T-cell (primary cell): ENCODE measurements at regions not wholly inside any gene's neighbourhood (a gene's known extent, or its start where the extent isn't known, plus 50 kb on each side); places are given as distances from the start of the nearest gene placed in this dataset.

ENCODE experiments used
- ATAC-seq, 4 experiments: fragments of 200-7000 bp in 3 of 4; fragments of 150-1000 bp in 1 of 4; cut with Tn5 transposase; replicated peaks in 1 of 4; 1 replicate in 3 of 4; 2 replicates in 1 of 4; pipeline ENCODE4 v1.10.0; 2021; ENCODE audit warnings: moderate library complexity in 3 of 4, mild to moderate bottlenecking in 2 of 4, moderate number of reproducible peaks in 1 of 4
- CTCF ChIA-PET, 2 donors: fragments of 300-600 bp; sonication (Branson Sonifier 250); formaldehyde crosslinking; loops; one replicate each; lab custom pipeline; 2022; ENCODE audit warnings: antibody characterized with exemption in 2 of 2; lab: Charles Lee
- POLR2A ChIA-PET, 2 donors: fragments of 300-600 bp; sonication (Branson Sonifier 250); formaldehyde crosslinking; loops; one replicate each; lab custom pipeline; 2022; ENCODE audit warnings: antibody characterized with exemption in 2 of 2; lab: Charles Lee
- DNase-seq, 35 experiments: peaks; one replicate each; pipeline versions ENCODE4 v3.0.0 to v3.0.0-alpha.2; 2013 to 2023
- H3K27ac ChIP-seq: one replicate; pipeline ENCODE4 v1.5.1; 2013; ENCODE audit warnings: low read length
- H3K27me3 ChIP-seq, 2 experiments: replicated peaks in 1 of 2; 1 replicate in 1 of 2; 2 replicates in 1 of 2; pipeline versions ENCODE4 v1.6.1 to v1.7.0; 2013; ENCODE audit warnings: low read length in 1 of 2, mixed read lengths in 1 of 2; ENCODE audit not compliant: control insufficient read depth in 2 of 2, insufficient read depth in 2 of 2; ENCODE audit errors: extremely low read depth in 1 of 2
- H3K36me3 ChIP-seq, 2 donors: 1 replicate in 1 of 2; 2 replicates in 1 of 2; pipeline versions ENCODE4 v1.6.1 to v1.7.0; 2013; ENCODE audit warnings: low read length in 1 of 2; ENCODE audit not compliant: control insufficient read depth in 2 of 2, insufficient read depth in 1 of 2; ENCODE audit errors: extremely low read depth in 1 of 2
- H3K4me1 ChIP-seq, 2 experiments: 1 replicate in 1 of 2; 2 replicates in 1 of 2; pipeline versions ENCODE4 v1.6.1 to v1.7.0; 2013; ENCODE audit warnings: low read length in 2 of 2, mixed read lengths in 1 of 2; ENCODE audit not compliant: insufficient read depth in 2 of 2, control insufficient read depth in 1 of 2; ENCODE audit errors: extremely low read depth in 1 of 2
- H3K4me3 ChIP-seq, 2 donors: 1 replicate in 1 of 2; 2 replicates in 1 of 2; pipeline versions ENCODE4 v1.5.1 to v1.7.0; 2013; ENCODE audit warnings: mild to moderate bottlenecking in 2 of 2, low read length in 1 of 2, moderate library complexity in 1 of 2; ENCODE audit not compliant: control insufficient read depth in 1 of 2; ENCODE audit errors: extremely low read depth in 1 of 2
- H3K9me3 ChIP-seq: 2 replicates; pipeline ENCODE4 v1.7.0; 2013
- H3K27ac Mint-ChIP-seq, 2 donors: one replicate each; pipeline ENCODE4 v1.8.0; 2020 to 2021; ENCODE audit warnings: mild to moderate bottlenecking in 2 of 2, mixed read lengths in 2 of 2
- H3K27me3 Mint-ChIP-seq, 2 donors: one replicate each; pipeline ENCODE4 v1.8.0; 2021 to 2022; ENCODE audit warnings: mixed read lengths in 2 of 2
- H3K36me3 Mint-ChIP-seq: one replicate; pipeline ENCODE4 v1.8.0; 2021; ENCODE audit warnings: mixed read lengths
- H3K4me1 Mint-ChIP-seq, 3 donors: one replicate each; pipeline ENCODE4 v1.8.0; 2020 to 2022; ENCODE audit warnings: mixed read lengths in 3 of 3, mild to moderate bottlenecking in 1 of 3
- H3K4me3 Mint-ChIP-seq, 3 donors: one replicate each; pipeline ENCODE4 v1.8.0; 2020 to 2022; ENCODE audit warnings: mild to moderate bottlenecking in 3 of 3, mixed read lengths in 3 of 3, moderate library complexity in 3 of 3
- H3K9me3 Mint-ChIP-seq, 3 donors: one replicate each; pipeline ENCODE4 v1.8.0; 2020 to 2022; ENCODE audit warnings: mixed read lengths in 3 of 3
- WGBS: methylation state at CpG from one replicate; pipeline ENCODE4 v1.1.5; 2013; ENCODE audit warnings: missing lambda C conversion rate; ENCODE audit not compliant: insufficient coverage; 5-methylcytosine and 5-hydroxymethylcytosine counted together

DNA sequence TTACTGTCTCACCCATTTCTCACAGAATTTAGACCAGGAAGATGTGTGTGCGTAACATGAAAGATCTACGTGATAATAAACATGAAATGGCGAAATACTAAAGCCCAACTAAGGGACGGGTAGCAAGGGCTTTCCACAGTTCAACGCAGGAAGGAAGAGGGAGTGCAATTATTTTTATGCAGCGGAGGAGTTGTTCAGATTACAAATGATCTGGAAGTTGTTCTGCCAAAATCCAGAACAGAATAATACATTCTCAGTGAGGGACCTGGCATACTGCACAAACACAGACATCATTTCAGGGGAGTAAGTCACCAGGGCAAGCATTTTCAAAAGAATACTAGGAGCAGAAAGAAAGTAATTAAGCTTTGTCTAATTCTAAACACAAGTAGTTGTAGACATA, 133.6 kb upstream of the RAP2B start:
- no peak for ATAC-seq
- Histone ChIP-seq H3K27ac (no peak overlapping the region), H3K27me3 (peaks cover 0 to 8% of the 10 kb centered on the region in 2 experiments), H3K4me1 (no peaks in the 10 kb centered on the region), H3K9me3 (no peaks in the 10 kb centered on the region), H3K36me3 (no peaks in the 10 kb centered on the region), H3K4me3 (no peak overlapping the region)
- Mint-ChIP-seq H3K27me3 (peaks cover 4 to 5% of the 10 kb centered on the region in 2 donors), H3K4me1 (no peaks in the 10 kb centered on the region), H3K9me3 (no peaks in the 10 kb centered on the region), H3K27ac (no peak overlapping the region), H3K4me3 (no peak overlapping the region), H3K36me3 (no peaks in the 10 kb centered on the region)
- POLR2A ChIA-PET = no interaction called here
- no peak for DNase-seq
- CTCF ChIA-PET = interaction anchor here (0.6 to 1.2 kb wide), 3 partner anchors 669 to 1224 kb away, joined by 3 to 5 read pairs (median 4); no protein-coding TSS in a partner anchor
- no CpG with 5 or more reads among the region's 6 CpGs for WGBS

DNA sequence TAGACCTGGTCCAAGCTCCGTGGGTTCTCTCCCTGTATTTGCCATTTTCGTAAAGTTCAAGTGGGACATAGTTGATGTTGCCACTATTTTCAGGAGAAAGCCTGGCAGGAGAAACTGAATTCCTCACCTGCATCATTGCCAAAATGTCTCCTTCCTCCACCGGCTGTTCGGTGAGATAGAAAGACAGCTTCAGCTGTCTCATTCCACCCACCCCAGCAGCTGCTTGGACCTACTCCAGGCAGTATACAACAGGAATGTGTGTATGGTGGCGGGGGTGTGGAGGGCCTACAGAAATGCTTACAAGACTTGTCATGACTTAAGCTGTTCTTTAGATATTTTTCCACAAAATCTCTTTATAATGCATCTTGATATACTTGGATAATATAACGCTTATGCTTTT, 132.7 kb upstream of the RAP2B start:
- no peaks in the 10 kb centered on the region for H3K36me3 ChIP-seq
- no peaks in the 10 kb centered on the region for H3K9me3 ChIP-seq
- H3K4me1 ChIP-seq = no peaks in the 10 kb centered on the region
- no peak for ATAC-seq
- H3K4me3 ChIP-seq = no peak overlapping the region
- H3K4me1 Mint-ChIP-seq = no peaks in the 10 kb centered on the region
- H3K27me3 Mint-ChIP-seq = peaks cover 2 to 3% of the 10 kb centered on the region in 2 donors
- ChIA-PET POLR2A (no interaction called here), CTCF (interaction anchor here (0.5 to 1.2 kb wide), 3 partner anchors 12 to 1223 kb away, joined by 3 to 6 read pairs (median 5); no protein-coding TSS in a partner anchor)
- H3K27ac ChIP-seq = no peak overlapping the region
- WGBS = no CpG with 5 or more reads among the region's 6 CpGs
- H3K27me3 ChIP-seq = peaks cover 0 to 8% of the 10 kb centered on the region in 2 experiments
- no peak overlapping the region for H3K4me3 Mint-ChIP-seq
- no peak overlapping the region for H3K27ac Mint-ChIP-seq
- no peaks in the 10 kb centered on the region for H3K9me3 Mint-ChIP-seq
- DNase-seq = no peak
- H3K36me3 Mint-ChIP-seq = no peaks in the 10 kb centered on the region

DNA sequence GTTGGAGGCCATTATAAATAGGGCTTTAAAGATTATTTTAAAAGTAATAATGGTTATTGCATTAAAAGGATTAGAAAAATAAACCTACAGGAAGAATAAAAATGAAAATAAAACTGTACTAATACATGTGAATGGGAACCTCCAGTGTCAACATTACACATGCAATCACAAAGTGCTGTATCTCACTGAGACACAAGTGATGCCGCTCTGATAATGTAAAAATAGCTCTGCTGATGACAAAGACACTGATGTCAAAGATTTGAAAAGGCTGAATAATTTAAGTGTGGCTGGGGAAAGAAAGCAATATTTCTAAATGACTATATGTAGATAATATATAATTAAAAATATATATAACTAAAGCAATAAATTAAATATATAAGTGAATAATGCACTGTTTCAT, 129.1 kb upstream of the RAP2B start:
- H3K27ac Mint-ChIP-seq = no peak overlapping the region
- DNase-seq (no peak), ATAC-seq (no peak)
- no peaks in the 10 kb centered on the region for H3K4me1 Mint-ChIP-seq
- Histone ChIP-seq H3K27me3 (peaks cover 0 to 2% of the 10 kb centered on the region in 2 experiments), H3K36me3 (no peaks in the 10 kb centered on the region), H3K4me1 (no peaks in the 10 kb centered on the region), H3K4me3 (no peak overlapping the region), H3K9me3 (no peaks in the 10 kb centered on the region), H3K27ac (no peak overlapping the region)
- H3K4me3 Mint-ChIP-seq = no peak overlapping the region
- H3K36me3 Mint-ChIP-seq = no peaks in the 10 kb centered on the region
- ChIA-PET POLR2A (no interaction called here), CTCF (no interaction called here)
- H3K9me3 Mint-ChIP-seq = no peaks in the 10 kb centered on the region
- H3K27me3 Mint-ChIP-seq = no peaks in the 10 kb centered on the region
- WGBS = no CpG with 5 or more reads among the region's 1 CpG

DNA sequence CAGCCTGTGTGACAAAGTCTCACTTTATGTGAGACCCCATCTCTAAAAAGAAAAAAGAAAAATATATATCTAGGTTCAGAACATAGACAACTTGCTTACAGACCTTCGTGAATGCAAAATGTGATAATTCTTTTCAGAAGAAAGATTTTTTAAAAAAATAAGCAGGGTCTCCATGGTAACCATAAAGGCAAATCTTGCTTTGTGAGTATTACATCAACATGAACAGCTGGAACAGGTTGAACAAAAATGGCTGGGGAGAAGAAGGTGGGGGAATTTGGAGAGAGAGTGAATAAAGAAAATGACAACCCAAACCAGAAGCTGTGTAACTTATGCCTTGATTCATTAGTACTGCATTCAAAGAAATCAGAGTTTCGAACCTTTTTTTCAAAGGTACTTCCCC, 125.2 kb upstream of the RAP2B start:
- no CpG with 5 or more reads among the region's 2 CpGs for WGBS
- H3K36me3 ChIP-seq = no peaks in the 10 kb centered on the region
- DNase-seq (no peak), ATAC-seq (no peak)
- no peaks in the 10 kb centered on the region for H3K9me3 ChIP-seq
- Mint-ChIP-seq H3K4me3 (no peak overlapping the region), H3K27ac (no peak overlapping the region), H3K9me3 (no peaks in the 10 kb centered on the region), H3K4me1 (no peaks in the 10 kb centered on the region), H3K36me3 (no peaks in the 10 kb centered on the region), H3K27me3 (peaks cover 0 to 3% of the 10 kb centered on the region in 2 donors)
- H3K4me1 ChIP-seq = no peaks in the 10 kb centered on the region
- ChIA-PET POLR2A (interaction anchor here in 1 of 2 donors (0.5 to 0.7 kb wide), 2 partner anchors 657 to 1634 kb away, joined by 3 to 5 read pairs; no protein-coding TSS in a partner anchor), CTCF (no interaction called here)
- H3K4me3 ChIP-seq = no peak overlapping the region
- no peak overlapping the region for H3K27ac ChIP-seq
- no peaks in the 10 kb centered on the region for H3K27me3 ChIP-seq

DNA sequence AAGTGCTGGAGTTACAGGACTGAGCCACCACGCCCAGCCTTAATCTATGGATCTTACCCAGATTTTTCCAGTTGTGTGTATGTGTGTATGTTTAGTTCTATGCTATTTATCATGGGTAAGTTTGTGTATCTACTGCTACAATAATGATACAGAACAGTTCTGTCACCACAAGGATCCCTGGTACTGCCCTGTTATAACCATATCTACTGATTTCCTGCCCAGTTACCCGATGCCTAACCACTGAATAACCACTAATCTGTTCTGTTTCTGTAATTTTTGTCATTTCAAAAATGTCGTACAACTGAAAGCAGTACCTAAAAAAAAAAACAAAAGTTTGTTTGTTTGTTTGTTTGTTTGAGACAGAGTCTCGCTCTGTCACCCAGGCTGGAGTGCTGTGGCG, 123.7 kb upstream of the RAP2B start:
- Mint-ChIP-seq H3K27ac (no peak overlapping the region), H3K4me1 (peaks cover 0 to 2% (median 2%) of the 10 kb centered on the region in 3 donors), H3K4me3 (no peak overlapping the region), H3K36me3 (no peaks in the 10 kb centered on the region), H3K27me3 (peaks cover 0 to 3% of the 10 kb centered on the region in 2 donors), H3K9me3 (no peaks in the 10 kb centered on the region)
- no peaks in the 10 kb centered on the region for H3K4me1 ChIP-seq
- ATAC-seq (no peak), DNase-seq (no peak)
- no peak overlapping the region for H3K4me3 ChIP-seq
- ChIA-PET CTCF (interaction anchor here in 1 of 2 donors (0.6 kb wide), 1 partner anchor 729 kb away, joined by 6 read pairs; no protein-coding TSS in a partner anchor), POLR2A (no interaction called here)
- no peak overlapping the region for H3K27ac ChIP-seq
- no peaks in the 10 kb centered on the region for H3K27me3 ChIP-seq
- H3K9me3 ChIP-seq = no peaks in the 10 kb centered on the region
- no peaks in the 10 kb centered on the region for H3K36me3 ChIP-seq
- 100% methylated on average over 2 of the region's 5 CpGs for WGBS

DNA sequence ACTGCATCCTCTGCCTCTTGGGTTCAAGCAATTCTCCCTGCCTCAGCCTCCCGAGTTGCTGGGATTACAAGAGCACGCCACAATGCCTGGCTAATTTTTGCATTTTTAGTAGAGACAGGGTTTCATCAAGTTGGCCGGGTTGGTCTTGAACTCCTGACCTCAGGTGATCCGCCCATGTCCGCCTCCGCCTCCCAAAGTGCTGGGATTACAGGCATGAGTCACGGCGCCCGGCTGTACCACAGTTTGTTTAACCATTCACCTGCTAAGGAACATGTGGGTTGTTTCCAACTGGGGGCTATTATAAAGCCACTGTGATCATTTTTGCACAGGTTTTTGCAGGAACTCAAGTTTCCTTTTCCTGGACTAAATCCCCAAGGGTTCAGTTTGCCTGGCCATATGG, 123.2 kb upstream of the RAP2B start:
- H3K27ac Mint-ChIP-seq = no peak overlapping the region
- H3K36me3 Mint-ChIP-seq = no peaks in the 10 kb centered on the region
- no peak overlapping the region for H3K4me3 Mint-ChIP-seq
- peaks cover 3% of the 10 kb centered on the region in 2 donors for H3K27me3 Mint-ChIP-seq
- H3K9me3 ChIP-seq = no peaks in the 10 kb centered on the region
- H3K9me3 Mint-ChIP-seq = no peaks in the 10 kb centered on the region
- CTCF ChIA-PET = no interaction called here
- H3K36me3 ChIP-seq = no peaks in the 10 kb centered on the region
- DNase-seq = no peak
- POLR2A ChIA-PET = no interaction called here
- no peak for ATAC-seq
- no peaks in the 10 kb centered on the region for H3K27me3 ChIP-seq
- peaks cover 0 to 5% (median 2%) of the 10 kb centered on the region in 3 donors for H3K4me1 Mint-ChIP-seq
- no peak overlapping the region for H3K27ac ChIP-seq
- 92% methylated on average over 8 of the region's 9 CpGs for WGBS
- no peak overlapping the region for H3K4me3 ChIP-seq
- no peaks in the 10 kb centered on the region for H3K4me1 ChIP-seq
